ENCODE measurements at regions not wholly inside any gene's neighbourhood (a gene's known extent, or its start where the extent isn't known, plus 50 kb on each side); places are given as distances from the start of the nearest gene placed in this dataset.

- no peak overlapping the region for H3K27ac ChIP-seq (ENCODE audit: insufficient read depth, low read length)
- H3K4me2 ChIP-seq (ENCODE audit: low read depth, low read length), result no peak overlapping the region
- TF ChIP-seq MXI1 (IDR thresholded peaks at IDR 0.05; ENCODE audit: borderline replicate concordance, low read depth, low read length) (no peak), CEBPB (IDR thresholded peaks at IDR 0.05; ENCODE audit: low read depth, low read length) (no peak), RCOR1 (IDR thresholded peaks at IDR 0.05; ENCODE audit: insufficient replicate concordance, low read length) (no peak), SMC3 (IDR thresholded peaks at IDR 0.05; ENCODE audit: low read depth, low read length) (no peak), POLR2A (IDR thresholded peaks at IDR 0.05; ENCODE audit: low read depth, low read length) (no peak), BHLHE40 (IDR thresholded peaks at IDR 0.05; ENCODE audit: low read depth, low read length) (no peak), MAZ (IDR thresholded peaks at IDR 0.05; ENCODE audit: borderline replicate concordance, low read depth, low read length) (no peak), FOS (IDR thresholded peaks at IDR 0.05; ENCODE audit: low read depth, low read length) (no peak), MAFK (IDR thresholded peaks at IDR 0.05; ENCODE audit: low read depth, low read length) (no peak), ELK1 (IDR thresholded peaks at IDR 0.05; ENCODE audit: borderline replicate concordance, low read depth, low read length) (no peak), NFE2L2 (IDR thresholded peaks at IDR 0.05; ENCODE audit: low read depth, low read length) (no peak), RFX5 (IDR thresholded peaks at IDR 0.05; ENCODE audit: low read depth, low read length) (no peak), USF2 (IDR thresholded peaks at IDR 0.05; ENCODE audit: low read depth, low read length) (no peak), CTCF (conservative IDR thresholded peaks at IDR 0.05; ENCODE audit: low read depth, low read length) (no peak)
- no peaks in the 10 kb centered on the region for H3K79me1 ChIP-seq (ENCODE audit: low read depth in 1 of 2, low read length in 2 of 2)
- ATAC-seq (ENCODE audit: low read depth), result no peak
- no peak overlapping the region for H2AFZ ChIP-seq (replicated peaks; ENCODE audit: low read length, poor library complexity)
- dilution Hi-C loops (cut with HindIII; ENCODE audit: low sequenced_read_pairs, unreplicated experiment) (no loop called here), in situ Hi-C loops (cut with MboI; ENCODE audit: low sequenced_read_pairs) (no loop called here), intact Hi-C loops (cut with micrococcal nuclease) (no loop called here)
- no peak overlapping the region for H2AK5ac ChIP-seq (ENCODE audit: low read depth, low read length)
- H4K91ac ChIP-seq (ENCODE audit: insufficient read depth, low read depth, low read length), result no peak overlapping the region
- H3K23ac ChIP-seq (ENCODE audit: low read depth, low read length), result no peak overlapping the region
- H3K4ac ChIP-seq (ENCODE audit: low read depth, low read length), result no peak overlapping the region
- H3K9me1 ChIP-seq (ENCODE audit: insufficient read depth, low read length), result no peaks in the 10 kb centered on the region
- H3K56ac ChIP-seq (ENCODE audit: extremely low read depth, insufficient read depth, low read length), result no peak overlapping the region
- H3K9me3 ChIP-seq (ENCODE audit: control insufficient read depth, insufficient read depth, low read length), result no peaks in the 10 kb centered on the region
- H4K20me1 ChIP-seq (ENCODE audit: insufficient read depth, low read length), result no peaks in the 10 kb centered on the region
- no peak overlapping the region for H3K14ac ChIP-seq (replicated peaks; ENCODE audit: low read depth, low read length)
- H4K5ac ChIP-seq (ENCODE audit: low read depth, low read length), result no peak overlapping the region
- ChIA-PET CTCF (no interaction called here), POLR2A (ENCODE audit: unreplicated experiment) (no interaction called here)
- H3K36me3 ChIP-seq (ENCODE audit: control insufficient read depth, insufficient read depth, low read length), result no peaks in the 10 kb centered on the region
- DNase-seq, result no peak
- no peaks in the 10 kb centered on the region for H3K4me1 ChIP-seq (ENCODE audit: control insufficient read depth, insufficient read depth, low read length)
- 60% methylated on average over 1 of the region's 3 CpGs; no CpG with 5 or more reads in 1 of the 2 experiments for WGBS, 2 experiments (ENCODE audit: extremely low coverage in 2 of 2, insufficient read length in 1 of 2)
- no peak overlapping the region for H3K4me3 ChIP-seq (ENCODE audit: insufficient read depth, low read depth, low read length)
- no peak overlapping the region for H2BK120ac ChIP-seq (ENCODE audit: low read depth, low read length)
- no peak overlapping the region for H2BK15ac ChIP-seq (ENCODE audit: low read depth, low read length)
- no peak overlapping the region for H3K18ac ChIP-seq (ENCODE audit: low read depth, low read length)
- no peak overlapping the region for H2BK5ac ChIP-seq (ENCODE audit: low read depth, low read length, poor library complexity, severe bottlenecking)
- H3K27me3 ChIP-seq (ENCODE audit: control insufficient read depth, insufficient read depth, low read length), result peaks cover 14% of the 10 kb centered on the region
- BruUV-seq (replicated peaks), result no TSS peak
- H2AK9ac ChIP-seq (replicated peaks; ENCODE audit: low read depth, low read length, poor library complexity), result no peak overlapping the region
- H4K8ac ChIP-seq (ENCODE audit: low read depth in 2 of 2, low read length in 2 of 2), result no peak overlapping the region
- H3K9ac ChIP-seq (ENCODE audit: low read depth, low read length), result no peak overlapping the region
- H2BK20ac ChIP-seq (ENCODE audit: low read depth, low read length), result no peak overlapping the region
These were observed 258.1 kb downstream of the CLIC5 start for GRCh38 chr6:45757443-45758130.
